Right ventricle myocardium superior (tissue), 1 donor: ENCODE measurements at regions not wholly inside any gene's neighbourhood (a gene's known extent, or its start where the extent isn't known, plus 50 kb on each side); places are given as distances from the start of the nearest gene placed in this dataset.
"Not testable (repeated sequence)": the region's sequence is repeated elsewhere in the genome, so short reads cannot be mapped to it uniquely, and the experiment has no call there.

Experiments
- ATAC-seq: fragments of 200-7000 bp; cut with Tn5 transposase; one replicate; pipeline ENCODE4 v1.9.1; 2020; ENCODE audit warnings: mild to moderate bottlenecking; ENCODE audit not compliant: poor library complexity
- DNase-seq: peaks from one replicate; pipeline ENCODE4 v3.0.0-alpha.2; 2020
- intact Hi-C: fragments of 100-400 bp; cut with DNase I; formaldehyde crosslinking; loops from one replicate; pipeline ENCODE4 v1.11.2; 2022
- donor health status: DM: no; HTN: yes; CAD: no; lungs with severe emphysema.

GRCh38 chr11:16607675-16608644 is 130.5 kb upstream of the C11orf58 start:
- intact Hi-C loops: loop anchor here (5.0 kb wide), 1 partner anchor 416 kb away; no protein-coding TSS in a partner anchor
- ATAC-seq (peak; percentile 56), DNase-seq (peak; percentile 89)

- intact Hi-C loops: loop anchor here (5.0 kb wide), 1 partner anchor 415 kb away; no protein-coding TSS in a partner anchor
- DNase-seq (peak; percentile 74), ATAC-seq (peak; percentile 54)
Observed at GRCh38 chr11:16606784-16607674, 131.4 kb upstream of the C11orf58 start.

- intact Hi-C loops: loop anchor here (5.0 kb wide), 1 partner anchor 414 kb away; no protein-coding TSS in a partner anchor
- peak; percentile 94 for DNase-seq
- ATAC-seq: peak; percentile 66
Observed at GRCh38 chr11:16605894-16606783, 132.3 kb upstream of the C11orf58 start.

GRCh38 chr11:16605389-16605893 is 133.0 kb upstream of the C11orf58 start:
- ATAC-seq (peak; percentile 1), DNase-seq (peak; percentile 53)
- intact Hi-C loops: loop anchor here (5.0 kb wide), 1 partner anchor 413 kb away; no protein-coding TSS in a partner anchor

- intact Hi-C loops: loop anchor here (5.0 kb wide), 1 partner anchor 413 kb away; no protein-coding TSS in a partner anchor
- DNase-seq (peak; percentile 80), ATAC-seq (peak; percentile 43)
Observed at GRCh38 chr11:16604794-16605388, 133.6 kb upstream of the C11orf58 start.

GRCh38 chr11:16603890-16604793 is 134.3 kb upstream of the C11orf58 start:
- intact Hi-C loops: no loop called here
- DNase-seq: peak; percentile 83
- ATAC-seq: peak; percentile 62

GRCh38 chr11:16603245-16603644 is 135.2 kb upstream of the C11orf58 start:
- DNase-seq: no peak
- intact Hi-C loops: no loop called here
- no peak for ATAC-seq

DNA sequence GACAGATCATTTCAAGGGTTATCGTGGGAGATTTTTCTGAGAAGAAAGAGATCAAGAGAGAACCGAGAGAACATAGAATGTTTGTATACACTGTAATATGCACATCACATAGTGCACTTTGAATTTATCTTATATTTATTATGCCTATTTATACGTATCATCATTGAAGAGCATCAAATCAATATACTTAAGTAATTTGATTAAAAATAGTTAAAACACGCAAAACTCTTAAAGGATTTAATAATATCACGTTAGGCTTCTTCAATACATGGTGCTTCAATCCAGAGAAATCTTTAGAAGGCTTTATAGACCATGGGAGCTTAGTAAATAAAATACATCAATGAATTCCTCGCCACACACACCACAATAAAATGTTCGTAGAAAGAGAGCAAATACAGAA is 139.5 kb upstream of the C11orf58 start:
- intact Hi-C loops: no loop called here
- ATAC-seq: no peak
- no peak for DNase-seq

GRCh38 chr11:16598032-16598431 is 140.4 kb upstream of the C11orf58 start:
- ATAC-seq (no peak), DNase-seq (no peak)
- intact Hi-C loops: no loop called here

- intact Hi-C loops: no loop called here
- no peak for ATAC-seq
- no peak for DNase-seq
Observed at GRCh38 chr11:16596231-16596630, 142.2 kb upstream of the C11orf58 start.

GRCh38 chr11:16591157-16591556 is 147.3 kb upstream of the C11orf58 start:
- no peak for DNase-seq
- intact Hi-C loops: no loop called here
- no peak for ATAC-seq

- ATAC-seq: peak; percentile 96
- DNase-seq: peak; percentile 61
- intact Hi-C loops: no loop called here
Observed at GRCh38 chr11:16587670-16588069, 150.8 kb upstream of the C11orf58 start.

GRCh38 chr11:16584569-16584968 is 153.9 kb upstream of the C11orf58 start:
- intact Hi-C loops: no loop called here
- no peak for DNase-seq
- ATAC-seq: no peak

GRCh38 chr11:16581078-16581477 is 157.4 kb upstream of the C11orf58 start:
- DNase-seq, intact Hi-C loops, ATAC-seq: not testable (repeated sequence)

DNA sequence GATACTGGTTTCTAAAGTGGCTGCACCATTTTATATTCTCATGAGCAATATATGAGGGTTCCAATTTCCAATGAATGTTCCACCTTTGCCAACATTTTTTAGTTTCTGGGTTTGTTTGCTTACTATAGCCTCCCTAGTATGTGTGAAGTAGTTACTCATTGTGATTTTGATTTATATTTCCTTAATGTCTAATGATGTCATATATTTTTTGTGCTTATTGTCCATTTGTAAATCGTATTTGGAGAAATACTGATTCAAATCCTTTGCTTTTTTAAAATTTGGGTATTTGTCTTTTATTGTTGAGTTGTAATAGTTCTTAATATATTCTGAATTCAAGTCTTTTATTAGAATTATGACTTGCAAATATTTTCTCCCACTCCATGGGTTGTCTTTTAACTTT is 161.0 kb upstream of the C11orf58 start:
- DNase-seq: no peak
- ATAC-seq: no peak
- intact Hi-C loops: no loop called here

DNA sequence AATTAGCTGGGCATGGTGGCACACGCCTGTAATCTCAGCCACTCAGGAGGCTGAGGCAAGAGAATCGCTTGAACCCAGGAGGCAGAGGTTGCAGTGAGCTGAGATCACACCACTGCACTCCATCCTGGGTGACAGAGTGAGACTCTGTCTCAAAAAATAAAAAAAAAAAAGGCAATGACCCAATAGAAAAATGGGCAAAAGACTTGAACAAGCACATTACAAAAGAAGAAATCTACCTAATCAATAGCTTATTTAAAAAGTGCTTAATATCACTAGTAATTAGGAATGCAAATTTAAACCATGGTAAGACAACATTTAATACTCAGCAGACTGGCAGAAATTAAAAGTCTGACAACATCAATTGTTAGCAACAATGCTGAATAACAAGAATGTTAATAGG is 163.6 kb upstream of the C11orf58 start:
- intact Hi-C loops: not testable (repeated sequence)

More for the DNA sequence above, 163.6 kb upstream of the C11orf58 start:
- not testable (repeated sequence) for ATAC-seq, DNase-seq
